Left lung (tissue), 4 donors: ENCODE measurements at regions not wholly inside any gene's neighbourhood (a gene's known extent, or its start where the extent isn't known, plus 50 kb on each side); places are given as distances from the start of the nearest gene placed in this dataset.

ENCODE experiments used
- ATAC-seq: fragments of 200-7000 bp; cut with Tn5 transposase; one replicate; pipeline ENCODE4 v1.9.1; 2020; ENCODE audit warnings: moderate library complexity
- DNase-seq, 4 donors: peaks; one replicate each; pipeline ENCODE4 v3.0.0-alpha.2; 2013 to 2020
- H3K27ac ChIP-seq, 2 donors: fragments of 200-600 bp; sonication (generic) in 1 of 2; one replicate each; pipeline versions ENCODE4 v1.5.0 to v1.8.0; 2020 to 2021
- H3K27me3 ChIP-seq, 2 donors: fragments of 200-600 bp; sonication (generic) in 1 of 2; one replicate each; pipeline versions ENCODE4 v1.5.0 to v1.8.0; 2020 to 2021
- H3K36me3 ChIP-seq, 2 donors: fragments of 200-600 bp; sonication (generic) in 1 of 2; one replicate each; pipeline versions ENCODE4 v1.5.0 to v1.8.0; 2020 to 2021
- H3K4me1 ChIP-seq, 2 donors: fragments of 200-600 bp; one replicate each; pipeline ENCODE4 v1.8.0; 2021
- H3K4me3 ChIP-seq, 2 donors: fragments of 200-600 bp; sonication (generic) in 1 of 2; one replicate each; pipeline versions ENCODE4 v1.5.0 to v1.8.0; 2020 to 2021; ENCODE audit warnings: mild to moderate bottlenecking in 1 of 2
- H3K9me3 ChIP-seq, 2 donors: fragments of 200-600 bp; sonication (generic) in 1 of 2; one replicate each; pipeline versions ENCODE4 v1.5.0 to v1.8.0; 2020 to 2021
- CTCF ChIP-seq, 2 donors: fragments of 200-600 bp; sonication (generic) in 1 of 2; IDR thresholded peaks; one replicate each; pipeline versions ENCODE4 v1.5.0 to v1.8.0; 2021; ENCODE audit warnings: antibody characterized with exemption in 2 of 2
- intact Hi-C, 2 donors: fragments of 100-400 bp; cut with DNase I; formaldehyde crosslinking; loops; one replicate each; pipeline versions ENCODE4 v1.11.2 to v1.14.2; 2022
- donor health status: DM: no; HTN: yes; CAD: no.
- donor health status: DM: no; HTN: no; CAD: no.

- H3K27me3 ChIP-seq = no peaks in the 10 kb centered on the region
- ATAC-seq = no peak
- peaks cover 15 to 40% of the 10 kb centered on the region in 2 donors for H3K4me1 ChIP-seq
- intact Hi-C loops = loop anchor here in 1 of 2 donors (10.0 kb wide), 1 partner anchor 109 kb away; no protein-coding TSS in a partner anchor
- DNase-seq = peak in 1 of 4 donors; percentile 24
- no peaks in the 10 kb centered on the region for H3K9me3 ChIP-seq
- no peak for TF ChIP-seq CTCF (IDR thresholded peaks at IDR 0.05)
- H3K36me3 ChIP-seq = peaks cover 0 to 11% of the 10 kb centered on the region in 2 donors
- no peak overlapping the region for H3K4me3 ChIP-seq
- H3K27ac ChIP-seq = no peak overlapping the region
Observed at GRCh38 chr2:16615687-16616615, 49.7 kb downstream of the CYRIA start.

GRCh38 chr2:16615246-16615645, 50.4 kb downstream of the CYRIA start:
- no peak for DNase-seq
- intact Hi-C loops = loop anchor here in 1 of 2 donors (10.0 kb wide), 1 partner anchor 110 kb away; no protein-coding TSS in a partner anchor

GRCh38 chr2:16614314-16614860, 51.2 kb downstream of the CYRIA start:
- DNase-seq = no peak
- no peak for TF ChIP-seq CTCF (IDR thresholded peaks at IDR 0.05)
- peaks cover 0 to 11% of the 10 kb centered on the region in 2 donors for H3K36me3 ChIP-seq
- intact Hi-C loops = loop anchor here in 1 of 2 donors (5.0 to 10.0 kb wide), 2 partner anchors 110 to 143 kb away; no protein-coding TSS in a partner anchor
- H3K4me1 ChIP-seq = peaks cover 15 to 43% of the 10 kb centered on the region in 2 donors
- no peaks in the 10 kb centered on the region for H3K27me3 ChIP-seq
- H3K27ac ChIP-seq = peak overlapping the region in 1 of 2 donors; percentile 18
- no peaks in the 10 kb centered on the region for H3K9me3 ChIP-seq
- ATAC-seq = peak; percentile 16
- no peak overlapping the region for H3K4me3 ChIP-seq

More at GRCh38 chr2:16615246-16615645, 50.4 kb downstream of the CYRIA start:
- no peak for ATAC-seq
- no peak overlapping the region for H3K4me3 ChIP-seq
- no peak overlapping the region for H3K27ac ChIP-seq
- H3K36me3 ChIP-seq = peaks cover 0 to 11% of the 10 kb centered on the region in 2 donors
- H3K4me1 ChIP-seq = peaks cover 15 to 35% of the 10 kb centered on the region in 2 donors
- no peaks in the 10 kb centered on the region for H3K27me3 ChIP-seq
- H3K9me3 ChIP-seq = no peaks in the 10 kb centered on the region
- no peak for TF ChIP-seq CTCF (IDR thresholded peaks at IDR 0.05)

GRCh38 chr2:16613539-16614011, 52.1 kb downstream of the CYRIA start:
- ATAC-seq = no peak
- H3K27ac ChIP-seq = no peak overlapping the region
- no peak for DNase-seq
- no peaks in the 10 kb centered on the region for H3K9me3 ChIP-seq
- intact Hi-C loops = loop anchor here in 1 of 2 donors (5.0 to 10.0 kb wide), 2 partner anchors 111 to 144 kb away; no protein-coding TSS in a partner anchor
- no peak overlapping the region for H3K4me3 ChIP-seq
- H3K4me1 ChIP-seq = peaks cover 18 to 46% of the 10 kb centered on the region in 2 donors
- peaks cover 0 to 11% of the 10 kb centered on the region in 2 donors for H3K36me3 ChIP-seq
- peak; percentile 31 to 46 for TF ChIP-seq CTCF (IDR thresholded peaks at IDR 0.05)
- no peaks in the 10 kb centered on the region for H3K27me3 ChIP-seq
